GM23248 (cell line): ENCODE measurements at regions not wholly inside any gene's neighbourhood (a gene's known extent, or its start where the extent isn't known, plus 50 kb on each side); places are given as distances from the start of the nearest gene placed in this dataset.

ENCODE experiments used
- EZH2 ChIP-seq: fragments of 200-600 bp; sonication (generic); IDR thresholded peaks from 2 replicates; pipeline ENCODE4 v1.6.1; 2018; ENCODE audit warnings: antibody characterized with exemption, mild to moderate bottlenecking; ENCODE audit not compliant: insufficient read depth, poor library complexity, severe bottlenecking
- EZH2phosphoT487 ChIP-seq: fragments of 200-600 bp; sonication (generic); IDR thresholded peaks from 2 replicates; pipeline ENCODE4 v1.6.1; 2018; ENCODE audit warnings: antibody characterized with exemption, moderate library complexity, mild to moderate bottlenecking, low read depth; ENCODE audit not compliant: insufficient read depth

DNA sequence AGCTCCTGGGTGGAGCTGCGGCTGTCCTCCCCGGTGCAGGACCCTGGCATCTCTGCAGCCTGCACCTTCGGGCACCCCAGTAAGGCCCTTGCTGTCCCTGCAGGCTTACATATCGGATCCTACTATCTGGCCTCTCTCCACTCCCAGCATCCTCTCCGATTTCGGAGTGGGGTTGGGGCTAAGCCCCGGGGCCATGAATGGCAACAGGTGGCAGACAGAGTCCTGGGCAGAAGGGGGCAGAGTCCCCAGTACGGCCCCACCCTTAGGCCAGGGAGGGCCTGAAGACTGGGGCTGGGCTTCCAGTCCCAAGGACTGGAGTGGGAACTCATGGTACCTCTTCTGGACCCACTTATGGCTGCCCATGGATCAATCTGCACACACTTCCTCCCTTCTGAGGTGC is 180.4 kb upstream of the MC4R start:
- TF ChIP-seq EZH2: no peak
- TF ChIP-seq EZH2phosphoT487: no peak
